ENCODE measurements at regions not wholly inside any gene's neighbourhood (a gene's known extent, or its start where the extent isn't known, plus 50 kb on each side); places are given as distances from the start of the nearest gene placed in this dataset.
A peak's percentile ranks its signal among the peaks of the same experiment; 100 is the strongest.

DNA sequence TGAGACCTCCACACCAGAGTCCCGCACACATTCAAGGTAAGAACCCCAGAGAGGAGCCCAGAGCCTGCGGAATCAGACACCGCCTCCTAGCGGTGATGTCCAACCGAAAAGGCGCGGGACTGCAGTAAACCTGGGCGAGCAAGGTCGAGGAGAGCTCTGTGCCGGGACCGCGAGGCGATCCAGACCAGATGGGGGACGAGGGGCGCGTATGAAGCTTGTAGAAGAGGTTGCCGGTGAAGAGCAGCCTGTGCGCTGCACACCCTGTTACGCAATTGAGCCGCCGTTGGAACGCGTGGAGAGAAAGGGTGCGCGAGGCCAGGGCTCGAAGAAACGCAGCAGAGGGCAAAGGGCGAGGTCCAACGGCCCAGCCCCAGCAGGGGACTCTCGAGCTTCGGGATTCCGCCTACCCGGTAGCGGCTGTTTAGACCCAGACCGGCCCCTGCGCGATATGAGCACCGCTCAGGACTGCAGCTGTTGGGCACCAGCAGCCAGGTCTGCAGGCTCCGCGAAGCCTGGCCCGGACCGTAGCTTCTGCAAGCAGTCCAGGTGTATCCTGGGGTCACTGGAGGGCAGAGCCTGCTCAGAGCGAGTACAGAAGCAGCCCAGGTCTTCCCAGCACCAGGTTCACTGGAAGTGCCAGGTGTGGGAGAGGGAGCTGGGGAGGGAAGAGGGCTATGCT, 65.9 kb upstream of the ZNF599 start:
- DNase-seq: peak in 1 of 2 donors; percentile 65
- peak in 1 of 2 donors; percentile 20 for ATAC-seq (ENCODE audit: low FRiP score in 2 of 2)
- H3K27ac ChIP-seq: peak overlapping the region in 2 of 4 donors; percentile 57 to 82

GRCh38 chr19:34838248-34838647, 65.2 kb upstream of the ZNF599 start:
- no peak for ATAC-seq (ENCODE audit: low FRiP score in 2 of 2)
- Histone ChIP-seq H3K27ac (peak overlapping the region in 3 of 4 donors; percentile 18 to 82 (median 57)), H3K9me3 (no peaks in the 10 kb centered on the region)

More for the DNA sequence above, 65.9 kb upstream of the ZNF599 start:
- H3K9me3 ChIP-seq: no peaks in the 10 kb centered on the region
- peaks cover 9 to 23% (median 14%) of the 10 kb centered on the region in 4 donors for H3K4me1 ChIP-seq
- H3K27me3 ChIP-seq: no peaks in the 10 kb centered on the region
- H3K4me3 ChIP-seq: peak overlapping the region; percentile 7 to 36 (median 22)
- H3K36me3 ChIP-seq: no peaks in the 10 kb centered on the region
- TF ChIP-seq, protein P1, sequence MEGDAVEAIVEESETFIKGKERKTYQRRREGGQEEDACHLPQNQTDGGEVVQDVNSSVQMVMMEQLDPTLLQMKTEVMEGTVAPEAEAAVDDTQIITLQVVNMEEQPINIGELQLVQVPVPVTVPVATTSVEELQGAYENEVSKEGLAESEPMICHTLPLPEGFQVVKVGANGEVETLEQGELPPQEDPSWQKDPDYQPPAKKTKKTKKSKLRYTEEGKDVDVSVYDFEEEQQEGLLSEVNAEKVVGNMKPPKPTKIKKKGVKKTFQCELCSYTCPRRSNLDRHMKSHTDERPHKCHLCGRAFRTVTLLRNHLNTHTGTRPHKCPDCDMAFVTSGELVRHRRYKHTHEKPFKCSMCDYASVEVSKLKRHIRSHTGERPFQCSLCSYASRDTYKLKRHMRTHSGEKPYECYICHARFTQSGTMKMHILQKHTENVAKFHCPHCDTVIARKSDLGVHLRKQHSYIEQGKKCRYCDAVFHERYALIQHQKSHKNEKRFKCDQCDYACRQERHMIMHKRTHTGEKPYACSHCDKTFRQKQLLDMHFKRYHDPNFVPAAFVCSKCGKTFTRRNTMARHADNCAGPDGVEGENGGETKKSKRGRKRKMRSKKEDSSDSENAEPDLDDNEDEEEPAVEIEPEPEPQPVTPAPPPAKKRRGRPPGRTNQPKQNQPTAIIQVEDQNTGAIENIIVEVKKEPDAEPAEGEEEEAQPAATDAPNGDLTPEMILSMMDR (IDR thresholded peaks at IDR 0.05): peak in 4 of 6 experiments; percentile 7 to 35 (median 33)
- TF ChIP-seq POLR2A (IDR thresholded peaks at IDR 0.05): no peak
- TF ChIP-seq EP300 (IDR thresholded peaks at IDR 0.05): no peak
- no peak for TF ChIP-seq POLR2AphosphoS5 (IDR thresholded peaks at IDR 0.05)
- WGBS, 2 donors: 18 to 20% methylated on average over 18 to 43 of the region's 43 CpGs

DNA sequence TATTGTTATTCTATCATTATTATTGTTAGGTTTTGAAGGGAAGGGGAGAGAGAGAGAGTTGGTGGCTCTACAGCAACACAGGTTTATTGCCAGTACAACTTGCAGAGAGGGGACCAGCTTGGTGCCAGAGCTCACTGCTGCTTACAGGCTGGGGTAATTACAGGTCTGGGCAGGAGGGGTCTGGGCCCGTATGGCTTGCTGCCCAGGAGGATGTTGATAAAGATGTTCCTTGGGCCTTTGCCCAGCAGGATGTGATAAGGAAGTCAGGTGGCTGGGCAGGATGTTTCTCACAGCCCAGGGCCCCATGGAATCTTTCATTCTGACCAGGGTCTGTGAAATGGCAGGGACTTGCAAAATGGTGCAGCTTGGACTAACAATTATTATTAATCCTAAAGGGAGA, 64.2 kb upstream of the ZNF599 start:
- DNase-seq: no peak
- Histone ChIP-seq H3K27me3 (no peaks in the 10 kb centered on the region), H3K4me3 (no peak overlapping the region), H3K27ac (peak overlapping the region; percentile 18 to 82 (median 42)), H3K9me3 (no peaks in the 10 kb centered on the region), H3K4me1 (peaks cover 9 to 23% (median 14%) of the 10 kb centered on the region in 4 donors), H3K36me3 (no peaks in the 10 kb centered on the region)
- ATAC-seq (ENCODE audit: low FRiP score in 2 of 2): no peak
- TF ChIP-seq, protein P1 (IDR thresholded peaks at IDR 0.05): no peak
- TF ChIP-seq EP300 (IDR thresholded peaks at IDR 0.05): no peak
- TF ChIP-seq POLR2AphosphoS5 (IDR thresholded peaks at IDR 0.05): peak; percentile 31 to 61
- 11% methylated on average over 1 of the region's 1 CpG for WGBS, 2 donors

More at GRCh38 chr19:34838248-34838647, 65.2 kb upstream of the ZNF599 start:
- TF ChIP-seq POLR2AphosphoS5 (IDR thresholded peaks at IDR 0.05) (no peak), EP300 (IDR thresholded peaks at IDR 0.05) (no peak), POLR2A (IDR thresholded peaks at IDR 0.05) (no peak)
- TF ChIP-seq, protein P1 (IDR thresholded peaks at IDR 0.05): no peak
- 40 to 53% methylated on average over 6 of the region's 6 CpGs for WGBS, 2 donors
- peaks cover 9 to 23% (median 14%) of the 10 kb centered on the region in 4 donors for H3K4me1 ChIP-seq
- no peaks in the 10 kb centered on the region for H3K36me3 ChIP-seq
- H3K27me3 ChIP-seq: no peaks in the 10 kb centered on the region
- DNase-seq: no peak
- peak overlapping the region in 3 of 4 donors; percentile 16 to 36 (median 28) for H3K4me3 ChIP-seq

GRCh38 chr19:34835631-34836351, 62.8 kb upstream of the ZNF599 start:
- H3K27ac ChIP-seq: no peak overlapping the region
- H3K27me3 ChIP-seq: no peaks in the 10 kb centered on the region
- no peaks in the 10 kb centered on the region for H3K36me3 ChIP-seq
- H3K4me1 ChIP-seq: peaks cover 9 to 23% (median 14%) of the 10 kb centered on the region in 4 donors
- ATAC-seq (ENCODE audit: low FRiP score in 2 of 2) (no peak), DNase-seq (no peak)
- no peak overlapping the region for H3K4me3 ChIP-seq
- WGBS, 2 donors: 88% methylated on average over 7 of the region's 7 CpGs
- H3K9me3 ChIP-seq: no peaks in the 10 kb centered on the region
- no peak for TF ChIP-seq POLR2AphosphoS5 (IDR thresholded peaks at IDR 0.05)
- no peak for TF ChIP-seq EP300 (IDR thresholded peaks at IDR 0.05)
- no peak for TF ChIP-seq POLR2A (IDR thresholded peaks at IDR 0.05)
- TF ChIP-seq, protein P1 (IDR thresholded peaks at IDR 0.05): no peak

Data from upper lobe of left lung (tissue), 6 donors.